ENCODE measurements at regions not wholly inside any gene's neighbourhood (a gene's known extent, or its start where the extent isn't known, plus 50 kb on each side); places are given as distances from the start of the nearest gene placed in this dataset.
A peak's percentile ranks its signal among the peaks of the same experiment; 100 is the strongest.
"Not testable (repeated sequence)": the region's sequence is repeated elsewhere in the genome, so short reads cannot be mapped to it uniquely, and the experiment has no call there.

GRCh38 chrX:139200346-139200745 is 330.2 kb upstream of the F9 start:
- no peak for DNase-seq (ENCODE audit: low spot score)

- no peak for DNase-seq (ENCODE audit: low spot score)
Measured at GRCh38 chrX:139199933-139200332, 330.6 kb upstream of the F9 start.

GRCh38 chrX:139198936-139199335 is 331.6 kb upstream of the F9 start:
- DNase-seq (ENCODE audit: low spot score): no peak

- no peak for DNase-seq (ENCODE audit: low spot score)
Measured at GRCh38 chrX:139196890-139197289, 333.6 kb upstream of the F9 start.

GRCh38 chrX:139194571-139195280 is 335.8 kb upstream of the F9 start:
- peak; percentile 26 for DNase-seq (ENCODE audit: low spot score)

GRCh38 chrX:139192386-139192961 is 338.1 kb upstream of the F9 start:
- DNase-seq (ENCODE audit: low spot score): no peak

GRCh38 chrX:139191746-139192385 is 338.7 kb upstream of the F9 start:
- no peak for DNase-seq (ENCODE audit: low spot score)

- DNase-seq (ENCODE audit: low spot score): no peak
Measured at GRCh38 chrX:139191286-139191685, 339.3 kb upstream of the F9 start.

- DNase-seq (ENCODE audit: low spot score): no peak
Measured at GRCh38 chrX:139187738-139188137, 342.8 kb upstream of the F9 start.

GRCh38 chrX:139186991-139187390 is 343.5 kb upstream of the F9 start:
- DNase-seq (ENCODE audit: low spot score): no peak

- no peak for DNase-seq (ENCODE audit: low spot score)
Measured at GRCh38 chrX:139179592-139179991, 350.9 kb upstream of the F9 start.

GRCh38 chrX:139178980-139179379 is 351.6 kb upstream of the F9 start:
- DNase-seq (ENCODE audit: low spot score): no peak

GRCh38 chrX:139172731-139173130 is 357.8 kb upstream of the F9 start:
- no peak for DNase-seq (ENCODE audit: low spot score)

- no peak for DNase-seq (ENCODE audit: low spot score)
Measured at GRCh38 chrX:139170526-139171173, 359.9 kb upstream of the F9 start.

- DNase-seq (ENCODE audit: low spot score): no peak
Measured at GRCh38 chrX:139167282-139167681, 363.3 kb upstream of the F9 start.

GRCh38 chrX:139158256-139158655 is 372.3 kb upstream of the F9 start:
- no peak for DNase-seq (ENCODE audit: low spot score)

GRCh38 chrX:139156356-139156755 is 374.2 kb upstream of the F9 start:
- DNase-seq (ENCODE audit: low spot score): no peak

GRCh38 chrX:139146625-139147024 is 383.9 kb upstream of the F9 start:
- DNase-seq (ENCODE audit: low spot score): not testable (repeated sequence)

- DNase-seq (ENCODE audit: low spot score): no peak
Measured at GRCh38 chrX:139141370-139141769, 389.2 kb upstream of the F9 start.

- DNase-seq (ENCODE audit: low spot score): no peak
Measured at GRCh38 chrX:139134316-139134715, 396.2 kb upstream of the F9 start.

- peak; percentile 48 for DNase-seq (ENCODE audit: low spot score)
Measured at GRCh38 chrX:139126493-139126892, 404.0 kb upstream of the F9 start.

GRCh38 chrX:139125916-139126315 is 404.6 kb upstream of the F9 start:
- no peak for DNase-seq (ENCODE audit: low spot score)

All from iPS-NIHi11 (cell line).